H1 (cell line): ENCODE measurements at regions not wholly inside any gene's neighbourhood (a gene's known extent, or its start where the extent isn't known, plus 50 kb on each side); places are given as distances from the start of the nearest gene placed in this dataset.
A peak's percentile ranks its signal among the peaks of the same experiment; 100 is the strongest.
"Not testable (repeated sequence)": the region's sequence is repeated elsewhere in the genome, so short reads cannot be mapped to it uniquely, and the experiment has no call there.

ENCODE experiments used
- ATF3 ChIP-seq: IDR thresholded peaks from 2 replicates; pipeline ENCODE4 v1.6.1; 2011; ENCODE audit warnings: low read depth, mild to moderate bottlenecking, low read length; ENCODE audit not compliant: insufficient read depth
- CREB1 ChIP-seq: IDR thresholded peaks from 2 replicates; pipeline ENCODE4 v1.6.1; 2012; ENCODE audit warnings: inconsistent platforms
- CTCF ChIP-seq, 3 experiments: IDR thresholded peaks; 1 replicate in 2 of 3; 2 replicates in 1 of 3; pipeline versions ENCODE4 v1.5.1 to v1.6.1; 2011; ENCODE audit warnings: low read length in 3 of 3, mild to moderate bottlenecking in 3 of 3, inconsistent platforms in 2 of 3, low read depth in 1 of 3, moderate library complexity in 1 of 3; ENCODE audit not compliant: insufficient read depth in 1 of 3; ENCODE audit errors: control extremely low read depth in 1 of 3
- EP300 ChIP-seq, 2 experiments: IDR thresholded peaks; 1 replicate in 1 of 2; 2 replicates in 1 of 2; pipeline ENCODE4 v1.6.1; 2011 to 2012; ENCODE audit warnings: low read depth in 2 of 2, low read length in 2 of 2, mild to moderate bottlenecking in 2 of 2, borderline replicate concordance in 1 of 2, inconsistent platforms in 1 of 2, moderate library complexity in 1 of 2
- EZH2 ChIP-seq: fragments of 200-600 bp; sonication (generic); IDR thresholded peaks from 2 replicates; pipeline ENCODE4 v1.7.1; 2012; ENCODE audit warnings: low read depth, mild to moderate bottlenecking, moderate library complexity, low read length, inconsistent platforms; ENCODE audit not compliant: severe bottlenecking
- GABPA ChIP-seq: IDR thresholded peaks from 2 replicates; pipeline ENCODE4 v1.6.1; 2011; ENCODE audit warnings: mild to moderate bottlenecking, low read length, moderate library complexity, borderline replicate concordance; ENCODE audit not compliant: insufficient read depth
- KDM1A ChIP-seq: fragments of 200-600, 300-600 bp; sonication (generic); IDR thresholded peaks from 2 replicates; pipeline ENCODE4 v1.7.1; 2016; ENCODE audit warnings: mild to moderate bottlenecking, low read length, borderline replicate concordance
- POLR2A ChIP-seq, 2 experiments: IDR thresholded peaks; 1 replicate in 1 of 2; 2 replicates in 1 of 2; pipeline ENCODE4 v1.6.1; 2011; ENCODE audit warnings: low read depth in 2 of 2, low read length in 2 of 2, mild to moderate bottlenecking in 2 of 2; ENCODE audit errors: control extremely low read depth in 1 of 2
- POLR2AphosphoS5 ChIP-seq: IDR thresholded peaks from 2 replicates; pipeline ENCODE4 v1.6.1; 2011; ENCODE audit warnings: low read depth, low read length
- RAD21 ChIP-seq, 2 experiments: IDR thresholded peaks in 1 of 2; conservative IDR thresholded peaks in 1 of 2; 2 replicates each; pipeline ENCODE4 v1.6.1; 2011; ENCODE audit warnings: low read depth in 2 of 2, low read length in 2 of 2, improper control_type of control experiment in 1 of 2, inconsistent platforms in 1 of 2, mild to moderate bottlenecking in 1 of 2, moderate library complexity in 1 of 2
- RBBP5 ChIP-seq: IDR thresholded peaks from 2 replicates; pipeline ENCODE4 v1.7.1; 2012; ENCODE audit warnings: low read depth, mild to moderate bottlenecking, inconsistent platforms, low read length, moderate library complexity, borderline replicate concordance
- SIN3A ChIP-seq, 2 experiments: IDR thresholded peaks in 1 of 2; conservative IDR thresholded peaks in 1 of 2; 2 replicates each; pipeline ENCODE4 v1.6.1; 2011 to 2012; ENCODE audit warnings: low read length in 2 of 2, improper control_type of control experiment in 1 of 2, low read depth in 1 of 2, mild to moderate bottlenecking in 1 of 2
- SP1 ChIP-seq: IDR thresholded peaks from 2 replicates; pipeline ENCODE4 v1.6.1; 2011; ENCODE audit warnings: low read depth, low read length
- ZNF274 ChIP-seq: IDR thresholded peaks from 2 replicates; pipeline ENCODE4 v1.7.0; 2012; ENCODE audit warnings: low read length, borderline replicate concordance; ENCODE audit errors: extremely low read depth

DNA sequence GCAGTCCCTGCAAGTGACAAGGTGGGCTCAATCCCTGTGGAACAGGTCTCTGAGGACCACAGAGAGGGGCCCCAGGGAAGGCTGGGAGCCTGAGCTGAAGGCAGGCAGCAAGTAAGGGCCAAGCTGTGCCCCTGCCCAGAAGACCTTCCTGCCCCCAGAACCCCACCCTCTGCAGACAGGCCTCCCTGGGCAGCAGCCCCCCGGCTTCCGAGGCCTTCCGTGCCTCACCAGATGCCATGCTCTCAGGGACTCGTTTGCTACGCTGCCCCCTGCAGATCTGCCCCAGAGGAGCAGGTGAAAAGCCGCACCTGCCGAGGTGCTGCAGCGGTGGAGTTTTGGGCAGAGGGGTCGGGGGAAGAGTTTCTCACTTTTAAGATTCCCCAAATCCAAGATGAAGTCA lies 125.4 kb upstream of the AKAP13 start:
- peak in 1 of 3 experiments; percentile 10; a peak in 1 of 4 replicates for TF ChIP-seq CTCF (IDR thresholded peaks at IDR 0.05; ENCODE audit: control extremely low read depth in 1 of 3, insufficient read depth in 1 of 3, low read depth in 1 of 3, low read length in 3 of 3)
- TF ChIP-seq GABPA; ATF3; EZH2; CREB1; POLR2A (IDR thresholded peaks at IDR 0.05; ENCODE audit: control extremely low read depth in 1 of 2, low read depth in 2 of 2, low read length in 2 of 2); EP300 (IDR thresholded peaks at IDR 0.05; ENCODE audit: borderline replicate concordance in 1 of 2, low read depth in 2 of 2, low read length in 2 of 2); KDM1A; RBBP5; RAD21 (IDR thresholded peaks at IDR 0.05 in 1 of 2, conservative IDR thresholded peaks at IDR 0.05 in 1 of 2; ENCODE audit: low read depth in 2 of 2, low read length in 2 of 2); POLR2AphosphoS5; SP1; ZNF274; SIN3A (conservative IDR thresholded peaks at IDR 0.05 in 1 of 2, IDR thresholded peaks at IDR 0.05 in 1 of 2; ENCODE audit: low read depth in 1 of 2, low read length in 2 of 2): not testable (repeated sequence)
